Neuronal stem cell (in vitro differentiated cells): ENCODE measurements at regions not wholly inside any gene's neighbourhood (a gene's known extent, or its start where the extent isn't known, plus 50 kb on each side); places are given as distances from the start of the nearest gene placed in this dataset.

ENCODE experiments used
- DNase-seq: peaks from one replicate; pipeline ENCODE4 v3.0.0-alpha.2; 2013; ENCODE audit warnings: low spot score
- H2AFZ ChIP-seq: one replicate; pipeline ENCODE4 v1.6.1; 2013; ENCODE audit warnings: mild to moderate bottlenecking, low read length, inconsistent platforms
- H2AK5ac ChIP-seq: 2 replicates; pipeline ENCODE4 v1.6.1; 2013; ENCODE audit warnings: low read depth, mild to moderate bottlenecking, inconsistent platforms, low read length, moderate library complexity, mixed read lengths
- H2BK120ac ChIP-seq: 2 replicates; pipeline ENCODE4 v1.6.1; 2013; ENCODE audit warnings: low read depth, mild to moderate bottlenecking, inconsistent platforms, low read length, moderate library complexity, mixed read lengths
- H2BK12ac ChIP-seq: one replicate; pipeline ENCODE4 v1.6.1; 2013; ENCODE audit warnings: low read length, inconsistent platforms
- H2BK15ac ChIP-seq: 2 replicates; pipeline ENCODE4 v1.6.1; 2013; ENCODE audit warnings: mild to moderate bottlenecking, low read length, inconsistent platforms, mixed read lengths
- H2BK5ac ChIP-seq: one replicate; pipeline ENCODE4 v1.6.1; 2013; ENCODE audit warnings: inconsistent platforms, mild to moderate bottlenecking, low read length, moderate library complexity
- H3K14ac ChIP-seq: one replicate; pipeline ENCODE4 v1.6.1; 2013; ENCODE audit warnings: low read length, inconsistent platforms
- H3K18ac ChIP-seq: 2 replicates; pipeline ENCODE4 v1.6.1; 2013; ENCODE audit warnings: low read length, inconsistent platforms
- H3K23ac ChIP-seq: 2 replicates; pipeline ENCODE4 v1.6.1; 2013; ENCODE audit warnings: low read depth, mild to moderate bottlenecking, mixed read lengths, low read length, inconsistent platforms; ENCODE audit not compliant: poor library complexity
- H3K27ac ChIP-seq: replicated peaks from 3 replicates; pipeline ENCODE4 v1.5.1; 2013; ENCODE audit warnings: low read length, inconsistent platforms
- H3K27me3 ChIP-seq, 3 experiments: 2 replicates each; pipeline ENCODE4 v1.6.1; 2013; ENCODE audit warnings: low read length in 3 of 3, mild to moderate bottlenecking in 2 of 3, inconsistent platforms in 1 of 3, low read depth in 1 of 3, mixed read lengths in 1 of 3, moderate library complexity in 1 of 3; ENCODE audit not compliant: control insufficient read depth in 3 of 3, insufficient read depth in 3 of 3
- H3K36me3 ChIP-seq, 2 donors: replicated peaks in 1 of 2; 2 replicates each; pipeline ENCODE4 v1.6.1; 2013; ENCODE audit warnings: low read length in 2 of 2; ENCODE audit not compliant: control insufficient read depth in 2 of 2, insufficient read depth in 2 of 2
- H3K4ac ChIP-seq: 2 replicates; pipeline ENCODE4 v1.6.1; 2013; ENCODE audit warnings: inconsistent platforms, mild to moderate bottlenecking, low read length, moderate library complexity
- H3K4me1 ChIP-seq, 2 donors: 1 replicate in 1 of 2; 2 replicates in 1 of 2; pipeline ENCODE4 v1.6.1; 2013; ENCODE audit warnings: low read length in 2 of 2, low read depth in 1 of 2; ENCODE audit not compliant: control insufficient read depth in 2 of 2, insufficient read depth in 1 of 2
- H3K4me2 ChIP-seq: one replicate; pipeline ENCODE4 v1.6.1; 2013; ENCODE audit warnings: mild to moderate bottlenecking, low read length, inconsistent platforms; ENCODE audit not compliant: insufficient read depth, poor library complexity, severe bottlenecking
- H3K4me3 ChIP-seq, 2 donors: 2 replicates each; pipeline ENCODE4 v1.5.1; 2013; ENCODE audit warnings: low read length in 2 of 2, mild to moderate bottlenecking in 2 of 2, inconsistent platforms in 1 of 2, moderate library complexity in 1 of 2
- H3K79me1 ChIP-seq: one replicate; pipeline ENCODE4 v1.6.1; 2013; ENCODE audit warnings: low read depth, mild to moderate bottlenecking, inconsistent platforms, low read length, moderate library complexity
- H3K9ac ChIP-seq: one replicate; pipeline ENCODE4 v1.6.1; 2013; ENCODE audit warnings: mild to moderate bottlenecking, low read depth, low read length, inconsistent platforms; ENCODE audit not compliant: poor library complexity
- H3K9me3 ChIP-seq, 2 donors: replicated peaks in 1 of 2; 2 replicates each; pipeline versions ENCODE3 to v1.6.1; 2013; ENCODE audit warnings: low read length in 2 of 2, mild to moderate bottlenecking in 2 of 2, inconsistent platforms in 1 of 2, low read depth in 1 of 2, mixed read lengths in 1 of 2, moderate library complexity in 1 of 2; ENCODE audit not compliant: control insufficient read depth in 2 of 2, insufficient read depth in 1 of 2
- H4K8ac ChIP-seq: one replicate; pipeline ENCODE4 v1.6.1; 2013; ENCODE audit warnings: low read depth, mild to moderate bottlenecking, inconsistent platforms, low read length, moderate library complexity
- H4K91ac ChIP-seq: one replicate; pipeline ENCODE4 v1.6.1; 2013; ENCODE audit warnings: low read length, low read depth, mild to moderate bottlenecking, inconsistent platforms; ENCODE audit not compliant: poor library complexity
- WGBS, 2 donors: extraction: QIAGEN DNeasy Blood & Tissue Kit; methylation state at CpG; one replicate each; pipeline ENCODE4 v1.1.7; 2013; ENCODE audit warnings: missing lambda C conversion rate in 2 of 2, mixed read lengths in 1 of 2; ENCODE audit not compliant: insufficient read length in 2 of 2, insufficient replicate concordance in 1 of 2; ENCODE audit errors: extremely low coverage in 2 of 2; 5-methylcytosine and 5-hydroxymethylcytosine counted together

DNA sequence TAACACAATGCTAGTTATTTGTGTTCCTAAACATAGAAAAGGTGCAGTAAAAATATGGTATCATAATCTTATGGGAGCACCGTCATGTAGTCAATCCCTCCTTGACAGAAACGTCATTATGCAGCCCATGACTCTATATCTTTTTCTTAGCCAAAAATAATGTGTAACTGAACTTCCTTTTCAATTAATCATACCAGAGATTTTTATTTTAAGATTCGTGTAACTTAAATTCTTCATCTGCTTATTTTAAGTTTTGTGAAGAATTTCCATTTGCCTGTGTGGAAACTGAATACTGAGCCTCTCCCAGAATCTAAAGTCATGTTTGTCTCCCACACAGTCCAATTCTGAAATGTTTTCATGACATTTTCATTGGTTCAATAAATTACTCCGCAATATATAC is 699.1 kb downstream of the KCNA4 start:
- no peak overlapping the region for H3K4ac ChIP-seq
- H3K9ac ChIP-seq: no peak overlapping the region
- H3K9me3 ChIP-seq: no peaks in the 10 kb centered on the region
- H3K36me3 ChIP-seq: no peaks in the 10 kb centered on the region
- no peak overlapping the region for H3K14ac ChIP-seq
- no peak for DNase-seq
- H3K4me2 ChIP-seq: no peak overlapping the region
- no peaks in the 10 kb centered on the region for H3K27me3 ChIP-seq
- no peak overlapping the region for H3K4me3 ChIP-seq
- H2BK5ac ChIP-seq: no peak overlapping the region
- no peak overlapping the region for H4K8ac ChIP-seq
- no peaks in the 10 kb centered on the region for H3K79me1 ChIP-seq
- H2AK5ac ChIP-seq: no peak overlapping the region
- H3K23ac ChIP-seq: no peak overlapping the region
- H2BK120ac ChIP-seq: no peak overlapping the region
- H2AFZ ChIP-seq: no peak overlapping the region
- WGBS, 2 donors: no CpG with 5 or more reads among the region's 4 CpGs
- no peak overlapping the region for H2BK15ac ChIP-seq
- H2BK12ac ChIP-seq: no peak overlapping the region
- no peak overlapping the region for H3K27ac ChIP-seq
- H4K91ac ChIP-seq: no peak overlapping the region
- H3K18ac ChIP-seq: no peak overlapping the region
- H3K4me1 ChIP-seq: no peaks in the 10 kb centered on the region

DNA sequence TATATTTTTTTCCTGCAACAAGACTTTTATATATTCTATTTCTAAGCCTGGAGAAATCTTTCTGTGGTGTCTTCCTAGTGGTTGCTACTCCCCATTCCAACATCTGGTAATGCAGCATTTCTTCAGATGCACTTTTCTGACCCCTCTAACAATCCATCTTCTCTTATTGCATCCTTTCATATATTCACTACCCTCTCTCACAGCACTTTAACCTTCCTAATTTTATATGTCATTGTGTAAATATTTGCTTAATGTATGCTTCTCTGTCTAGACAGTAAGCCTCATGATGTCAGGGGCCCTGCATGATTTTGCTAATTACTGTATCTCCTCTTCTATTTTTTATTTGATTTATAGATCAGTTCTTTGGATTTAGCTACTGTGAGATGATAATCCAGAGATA is 701.6 kb downstream of the KCNA4 start:
- Histone ChIP-seq H2AK5ac (no peak overlapping the region), H3K14ac (no peak overlapping the region), H3K23ac (no peak overlapping the region), H2BK120ac (no peak overlapping the region), H3K9me3 (no peaks in the 10 kb centered on the region), H4K8ac (no peak overlapping the region), H2BK5ac (no peak overlapping the region), H3K36me3 (no peaks in the 10 kb centered on the region), H3K9ac (no peak overlapping the region), H3K4me3 (no peak overlapping the region), H2AFZ (no peak overlapping the region), H3K18ac (no peak overlapping the region), H3K4ac (no peak overlapping the region), H3K4me2 (no peak overlapping the region), H2BK12ac (no peak overlapping the region), H2BK15ac (no peak overlapping the region), H4K91ac (no peak overlapping the region), H3K79me1 (no peaks in the 10 kb centered on the region), H3K27me3 (no peaks in the 10 kb centered on the region), H3K4me1 (no peaks in the 10 kb centered on the region), H3K27ac (no peak overlapping the region)
- no peak for DNase-seq

DNA sequence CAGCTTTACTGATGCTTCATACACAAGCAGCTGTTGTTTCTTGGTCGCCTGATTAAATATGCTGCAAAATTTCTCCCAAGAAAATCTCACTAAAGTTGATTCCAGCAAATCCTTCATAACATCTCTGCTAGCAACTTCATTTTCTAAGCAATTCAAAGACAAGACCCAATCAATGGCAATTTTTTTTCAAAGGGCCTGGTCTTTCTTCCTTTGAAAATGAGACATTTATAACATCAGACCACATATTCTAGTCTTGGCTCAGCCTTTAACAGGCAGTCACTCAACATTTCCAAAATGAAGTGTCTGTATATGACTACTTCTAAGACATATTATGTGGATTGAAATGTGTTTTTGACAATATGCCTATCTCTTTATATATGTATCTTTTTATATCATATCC is 702.6 kb downstream of the KCNA4 start:
- H3K18ac ChIP-seq: no peak overlapping the region
- H3K23ac ChIP-seq: no peak overlapping the region
- H2BK15ac ChIP-seq: no peak overlapping the region
- H3K27me3 ChIP-seq: no peaks in the 10 kb centered on the region
- H2BK120ac ChIP-seq: no peak overlapping the region
- no peak overlapping the region for H3K9ac ChIP-seq
- no peaks in the 10 kb centered on the region for H3K79me1 ChIP-seq
- H2BK5ac ChIP-seq: no peak overlapping the region
- no peak overlapping the region for H3K4me2 ChIP-seq
- no peaks in the 10 kb centered on the region for H3K36me3 ChIP-seq
- no peak overlapping the region for H4K91ac ChIP-seq
- H3K4me1 ChIP-seq: no peaks in the 10 kb centered on the region
- H3K4ac ChIP-seq: no peak overlapping the region
- no peak overlapping the region for H2AK5ac ChIP-seq
- WGBS, 2 donors: no CpG with 5 or more reads among the region's 1 CpG
- no peak overlapping the region for H2BK12ac ChIP-seq
- DNase-seq: no peak
- H3K14ac ChIP-seq: no peak overlapping the region
- H3K4me3 ChIP-seq: no peak overlapping the region
- H2AFZ ChIP-seq: no peak overlapping the region
- no peaks in the 10 kb centered on the region for H3K9me3 ChIP-seq
- H3K27ac ChIP-seq: no peak overlapping the region
- H4K8ac ChIP-seq: no peak overlapping the region

DNA sequence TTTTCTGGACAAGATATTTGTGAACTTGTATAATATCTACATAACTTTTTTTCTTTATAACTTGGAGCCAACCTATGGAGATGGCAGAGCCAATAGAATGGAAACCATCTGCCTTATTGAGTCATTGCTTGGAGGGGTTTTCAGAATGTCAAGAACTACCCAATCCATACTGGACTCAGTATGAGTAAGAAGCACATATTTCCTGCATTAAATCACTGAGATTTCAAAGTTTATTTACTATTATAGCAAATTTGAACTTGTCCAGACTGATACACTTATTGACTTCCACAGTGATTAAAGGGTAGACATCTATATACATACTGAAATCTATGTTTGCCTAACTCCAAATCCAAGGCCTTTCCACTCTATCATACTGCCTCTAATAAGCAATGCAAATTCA is 704.0 kb downstream of the KCNA4 start:
- H2BK12ac ChIP-seq: no peak overlapping the region
- H2BK5ac ChIP-seq: no peak overlapping the region
- H4K91ac ChIP-seq: no peak overlapping the region
- H3K14ac ChIP-seq: no peak overlapping the region
- H3K27ac ChIP-seq: no peak overlapping the region
- no peak overlapping the region for H3K18ac ChIP-seq
- H3K23ac ChIP-seq: no peak overlapping the region
- no peak overlapping the region for H3K4me2 ChIP-seq
- no peak overlapping the region for H2AK5ac ChIP-seq
- H3K9me3 ChIP-seq: no peaks in the 10 kb centered on the region
- H3K36me3 ChIP-seq: no peaks in the 10 kb centered on the region
- H3K79me1 ChIP-seq: no peaks in the 10 kb centered on the region
- H3K4ac ChIP-seq: no peak overlapping the region
- H3K27me3 ChIP-seq: no peaks in the 10 kb centered on the region
- no peak overlapping the region for H2BK120ac ChIP-seq
- H3K4me1 ChIP-seq: no peaks in the 10 kb centered on the region
- no peak overlapping the region for H2BK15ac ChIP-seq
- DNase-seq: no peak
- no peak overlapping the region for H4K8ac ChIP-seq
- no peak overlapping the region for H3K4me3 ChIP-seq
- H3K9ac ChIP-seq: no peak overlapping the region
- H2AFZ ChIP-seq: no peak overlapping the region
